CD4-positive, alpha-beta T cell treated with Interleukin-6 at 100 ng/mL for 8 hours (primary cell): ENCODE measurements at regions not wholly inside any gene's neighbourhood (a gene's known extent, or its start where the extent isn't known, plus 50 kb on each side); places are given as distances from the start of the nearest gene placed in this dataset.
"Not testable (repeated sequence)": the region's sequence is repeated elsewhere in the genome, so short reads cannot be mapped to it uniquely, and the experiment has no call there.

ENCODE experiments used
- DNase-seq: peaks from one replicate; pipeline ENCODE4 v3.0.0-alpha.2; 2020; ENCODE audit warnings: mixed read lengths, low spot score

- DNase-seq: no peak
These were observed 109.8 kb upstream of the SGK1 start for GRCh38 chr6:134427721-134428120.

GRCh38 chr6:134426623-134427022 is 108.7 kb upstream of the SGK1 start:
- DNase-seq: no peak

GRCh38 chr6:134425917-134426316 is 108.0 kb upstream of the SGK1 start:
- not testable (repeated sequence) for DNase-seq

GRCh38 chr6:134425513-134425912 is 107.6 kb upstream of the SGK1 start:
- no peak for DNase-seq

DNA sequence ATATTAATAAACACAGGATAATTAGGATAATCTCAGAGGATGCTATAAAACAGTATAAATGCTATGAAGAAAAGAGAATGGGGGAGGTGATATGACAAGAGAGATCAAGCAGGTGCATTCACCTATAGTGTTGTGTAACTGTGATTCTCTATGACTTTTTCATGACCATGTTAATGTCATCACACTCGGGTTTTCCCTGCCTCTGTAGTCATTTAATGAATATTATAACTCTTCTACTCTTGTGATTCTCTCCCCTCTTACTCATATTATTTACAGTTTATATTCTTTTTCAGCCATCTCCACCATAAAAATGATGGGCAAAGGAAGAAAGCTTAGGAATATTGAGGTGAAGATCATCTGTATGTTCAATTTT is 106.9 kb upstream of the SGK1 start:
- no peak for DNase-seq

DNA sequence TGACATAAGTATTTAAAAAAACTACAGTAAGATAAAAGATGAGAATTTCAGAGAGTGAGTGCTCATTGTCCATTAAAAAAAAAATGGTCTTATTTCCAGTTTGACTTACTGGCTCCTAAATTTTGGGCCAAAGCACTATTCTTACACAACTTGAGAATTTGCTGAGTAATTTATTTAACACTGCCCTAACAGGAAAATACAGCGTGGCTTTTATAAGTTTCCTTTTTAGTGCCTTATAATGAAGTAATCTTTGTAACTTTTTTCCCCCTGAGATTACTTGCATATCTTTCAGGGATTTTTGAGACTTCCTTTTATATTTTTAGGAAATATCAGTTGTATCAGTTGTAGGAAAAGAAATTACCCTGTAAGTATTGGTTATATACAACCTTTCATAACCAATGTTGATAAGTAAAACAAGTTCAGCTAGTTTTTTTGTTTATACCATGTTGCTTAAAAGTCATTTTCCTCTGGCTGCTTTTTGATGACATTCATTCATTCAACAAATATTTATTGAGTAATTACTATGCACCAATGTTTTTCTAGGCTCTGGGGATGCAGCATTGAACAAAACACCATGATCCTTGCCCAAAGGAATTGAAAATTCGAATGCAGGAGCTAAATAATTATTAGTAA is 106.4 kb upstream of the SGK1 start:
- DNase-seq: no peak

- no peak for DNase-seq
These were observed 104.7 kb upstream of the SGK1 start for GRCh38 chr6:134422426-134423231.

- DNase-seq: no peak
These were observed 103.6 kb upstream of the SGK1 start for GRCh38 chr6:134421501-134421900.

GRCh38 chr6:134420614-134421181 is 102.8 kb upstream of the SGK1 start:
- no peak for DNase-seq

- DNase-seq: no peak
These were observed 101.8 kb upstream of the SGK1 start for GRCh38 chr6:134419716-134420115.

GRCh38 chr6:134416418-134417154 is 98.7 kb upstream of the SGK1 start:
- no peak for DNase-seq

- DNase-seq: no peak
These were observed 97.7 kb upstream of the SGK1 start for GRCh38 chr6:134415656-134416055.

GRCh38 chr6:134415194-134415593 is 97.3 kb upstream of the SGK1 start:
- no peak for DNase-seq

GRCh38 chr6:134414793-134415192 is 96.9 kb upstream of the SGK1 start:
- no peak for DNase-seq

DNA sequence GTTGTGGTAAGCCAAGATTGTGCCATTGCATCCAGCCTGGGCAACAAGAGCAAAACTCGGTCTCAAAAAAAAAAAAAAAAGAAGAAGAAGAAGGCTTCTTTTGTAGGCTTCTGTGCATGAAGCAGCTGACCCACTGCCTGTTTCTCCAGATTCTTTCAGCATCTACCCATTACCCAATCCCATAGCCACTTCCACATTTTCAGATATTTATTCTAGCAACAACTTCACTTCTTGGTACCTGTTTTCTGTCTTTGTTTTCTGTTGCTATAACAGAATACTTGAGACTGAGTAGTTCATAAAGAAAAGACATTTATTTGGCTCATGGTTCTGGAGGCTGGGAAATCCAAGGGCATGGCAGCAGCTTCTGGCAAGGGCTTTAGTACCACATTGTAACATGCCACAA is 95.3 kb upstream of the SGK1 start:
- DNase-seq: no peak

- DNase-seq: no peak
These were observed 92.6 kb upstream of the SGK1 start for GRCh38 chr6:134410541-134410940.

DNA sequence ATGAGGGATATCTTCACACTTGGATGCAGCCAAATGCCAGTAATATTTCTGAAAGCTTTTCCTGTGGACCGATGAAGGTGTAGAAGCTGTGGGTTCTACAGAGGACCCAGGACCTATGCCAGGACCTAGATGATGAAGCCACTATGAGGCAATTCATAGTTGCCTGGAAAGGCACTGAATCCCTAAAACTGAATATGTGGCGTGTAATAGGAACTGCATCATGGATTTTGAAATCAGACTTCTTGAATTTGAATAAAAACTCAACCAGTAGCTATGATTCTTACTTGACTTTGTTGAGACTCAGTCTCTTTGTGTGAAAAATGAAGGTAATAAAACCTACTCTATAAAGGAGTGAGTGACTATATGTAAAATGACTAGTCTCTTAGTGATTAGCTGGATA is 89.9 kb upstream of the SGK1 start:
- no peak for DNase-seq

DNA sequence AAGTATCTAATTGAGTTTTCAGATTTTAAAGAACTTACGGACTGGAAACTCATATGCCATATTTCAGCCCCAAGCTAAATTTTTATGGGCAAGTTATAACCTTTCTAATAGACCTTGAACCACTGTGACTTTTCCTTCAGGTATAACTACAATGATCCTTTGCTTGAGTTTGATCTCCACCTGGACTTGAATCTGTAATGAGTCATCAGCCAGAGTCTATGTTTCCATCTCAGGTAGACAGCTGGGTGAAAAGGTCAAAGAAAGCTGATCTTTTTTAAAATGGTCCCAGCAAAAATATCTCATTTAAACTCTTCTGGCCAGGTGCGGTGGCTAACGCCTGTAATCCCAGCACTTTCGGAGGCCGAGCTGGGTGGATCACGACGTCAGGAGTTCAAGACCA is 88.4 kb upstream of the SGK1 start:
- no peak for DNase-seq

DNA sequence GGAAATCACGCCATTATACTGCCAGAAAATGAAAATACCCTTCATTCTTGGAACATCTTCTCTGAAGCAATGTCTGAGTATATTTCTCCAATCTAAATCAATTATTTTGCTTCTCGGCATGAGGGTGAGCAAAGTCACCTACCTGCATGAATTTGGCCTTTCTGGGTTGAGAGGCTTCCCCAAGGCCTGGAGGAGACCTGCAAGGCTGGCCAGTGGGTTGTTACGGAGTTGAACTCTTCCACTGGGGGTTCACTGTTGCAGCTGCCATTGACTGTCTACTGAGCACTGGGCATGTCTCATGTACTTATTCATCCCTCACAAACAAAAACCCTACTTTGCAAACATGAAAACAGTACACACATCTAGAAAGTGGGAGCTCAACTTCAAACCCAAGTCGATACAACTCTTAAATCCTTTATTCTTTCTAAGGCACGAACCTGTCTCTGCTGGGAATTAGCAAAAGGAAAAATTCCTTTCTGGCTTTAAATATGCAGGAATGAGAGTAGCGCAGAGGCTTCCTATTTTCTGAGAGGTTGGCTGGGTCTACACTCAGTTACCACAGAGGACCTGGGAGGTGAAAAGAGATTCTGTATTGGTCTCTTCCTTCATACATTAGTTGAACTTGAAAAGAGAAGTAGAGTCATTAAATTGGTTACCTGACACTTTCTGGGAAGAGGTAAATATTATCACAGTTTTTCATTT is 87.6 kb upstream of the SGK1 start:
- DNase-seq: no peak

DNA sequence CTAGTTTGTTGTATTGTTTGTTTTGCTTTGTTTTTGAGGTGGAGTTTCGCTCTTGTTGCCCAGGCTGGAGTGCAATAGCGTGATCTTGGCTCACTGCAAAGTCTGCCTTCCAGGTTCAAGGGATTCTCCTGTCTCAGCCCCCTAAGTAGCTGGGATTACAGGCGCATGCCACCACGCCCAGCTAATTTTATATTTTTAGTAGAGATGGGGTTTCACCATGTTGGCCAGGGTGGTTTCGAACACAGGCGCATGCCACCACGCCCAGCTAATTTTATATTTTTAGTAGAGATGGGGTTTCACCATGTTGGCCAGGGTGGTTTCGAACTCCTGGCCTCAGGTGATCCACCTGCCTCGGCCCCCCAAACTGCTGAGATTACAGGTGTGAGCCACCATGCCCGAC is 85.4 kb upstream of the SGK1 start:
- DNase-seq: not testable (repeated sequence)

DNA sequence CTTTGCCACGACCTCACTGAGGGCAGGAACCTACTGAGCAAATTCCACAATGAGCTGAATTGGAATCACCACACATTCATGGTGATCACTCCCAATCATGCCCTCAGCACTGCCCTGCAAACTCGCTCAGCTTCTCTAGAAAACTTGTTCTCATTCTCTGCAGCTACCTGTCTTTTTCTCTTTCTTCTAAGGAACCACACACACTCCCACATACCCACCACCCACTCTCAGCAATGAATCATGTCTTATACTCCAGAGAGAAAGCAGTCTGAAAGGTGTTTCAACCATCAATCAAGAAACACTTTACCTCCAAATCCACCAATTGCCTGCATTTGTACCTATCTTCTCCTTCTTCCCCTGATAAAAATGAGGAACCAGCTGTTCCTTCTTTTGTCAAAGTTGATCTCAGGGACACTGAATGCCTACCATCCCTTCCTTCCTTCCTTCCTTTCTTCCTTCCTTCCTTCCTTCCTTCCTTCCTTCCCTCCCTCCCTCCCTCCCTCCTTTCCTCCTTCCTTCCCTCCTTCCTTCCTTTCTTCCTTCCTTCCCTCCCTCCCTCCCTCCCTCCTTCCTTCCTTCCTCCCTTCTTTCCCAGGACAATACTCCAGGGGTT is 84.6 kb upstream of the SGK1 start:
- no peak for DNase-seq

- DNase-seq: no peak
These were observed 83.0 kb upstream of the SGK1 start for GRCh38 chr6:134400941-134401340.
